GM19468 (cell line): ENCODE measurements at regions not wholly inside any gene's neighbourhood (a gene's known extent, or its start where the extent isn't known, plus 50 kb on each side); places are given as distances from the start of the nearest gene placed in this dataset.

Experiments
- ATAC-seq: cut with Tn5 transposase; IDR thresholded peaks from one replicate; pipeline ENCODE4 v1.9.1; 2021; ENCODE audit warnings: mild to moderate bottlenecking, moderate library complexity, moderate number of reproducible peaks; ENCODE audit not compliant: unreplicated experiment; ENCODE audit errors: extremely low read depth

GRCh38 chr6:115360602-115361325 lies 699.9 kb downstream of the FRK start:
- no peak for ATAC-seq

- no peak for ATAC-seq
Measured at GRCh38 chr6:115358616-115359015, 702.1 kb downstream of the FRK start.

- no peak for ATAC-seq
Measured at GRCh38 chr6:115356371-115356770, 704.3 kb downstream of the FRK start.

- no peak for ATAC-seq
Measured at GRCh38 chr6:115323001-115323400, 737.7 kb downstream of the FRK start.

GRCh38 chr6:115319823-115320222 lies 740.9 kb downstream of the FRK start:
- ATAC-seq: no peak

- ATAC-seq: no peak
Measured at GRCh38 chr6:115310156-115310555, 750.5 kb downstream of the FRK start.

- ATAC-seq: no peak
Measured at GRCh38 chr6:115302731-115303130, 758.0 kb downstream of the FRK start.

GRCh38 chr6:115287467-115287866 lies 773.2 kb downstream of the FRK start:
- ATAC-seq: no peak

- no peak for ATAC-seq
Measured at GRCh38 chr6:115276881-115277565, 783.7 kb downstream of the FRK start.

GRCh38 chr6:115272311-115272710 lies 788.4 kb downstream of the FRK start:
- no peak for ATAC-seq

GRCh38 chr6:115271434-115271833 lies 789.3 kb downstream of the FRK start:
- no peak for ATAC-seq

GRCh38 chr6:115270953-115271352 lies 789.7 kb downstream of the FRK start:
- no peak for ATAC-seq

GRCh38 chr6:115241373-115241772 lies 819.3 kb downstream of the FRK start:
- ATAC-seq: no peak

- ATAC-seq: no peak
Measured at GRCh38 chr6:115221198-115221597, 839.5 kb downstream of the FRK start.

GRCh38 chr6:115220551-115221159 lies 840.0 kb downstream of the FRK start:
- ATAC-seq: no peak

GRCh38 chr6:115219645-115220044 lies 841.0 kb downstream of the FRK start:
- ATAC-seq: no peak

- ATAC-seq: no peak
Measured at GRCh38 chr6:115216835-115217234, 843.9 kb downstream of the FRK start.

GRCh38 chr6:115214283-115214682 lies 846.4 kb downstream of the FRK start:
- ATAC-seq: no peak

GRCh38 chr6:115203381-115203780 lies 857.3 kb downstream of the FRK start:
- no peak for ATAC-seq

GRCh38 chr6:115194981-115195638 lies 852.3 kb upstream of the HS3ST5 start:
- ATAC-seq: no peak

GRCh38 chr6:115191989-115192388 lies 849.2 kb upstream of the HS3ST5 start:
- no peak for ATAC-seq
